HG02885 (cell line): ENCODE measurements at regions not wholly inside any gene's neighbourhood (a gene's known extent, or its start where the extent isn't known, plus 50 kb on each side); places are given as distances from the start of the nearest gene placed in this dataset.

Experiments
- ATAC-seq: cut with Tn5 transposase; IDR thresholded peaks from one replicate; pipeline ENCODE4 v1.9.1; 2021; ENCODE audit warnings: mild to moderate bottlenecking; ENCODE audit not compliant: unreplicated experiment, poor library complexity

- no peak for ATAC-seq
Observed at GRCh38 chr5:133679534-133679933, 67.2 kb upstream of the FSTL4 start.

- ATAC-seq = no peak
Observed at GRCh38 chr5:133675376-133676154, 63.2 kb upstream of the FSTL4 start.

GRCh38 chr5:133670336-133670735 lies 58.0 kb upstream of the FSTL4 start:
- ATAC-seq = no peak

GRCh38 chr5:133669472-133669871 lies 57.1 kb upstream of the FSTL4 start:
- ATAC-seq = no peak

GRCh38 chr5:133668458-133668857 lies 56.1 kb upstream of the FSTL4 start:
- no peak for ATAC-seq

GRCh38 chr5:133667217-133667616 lies 54.9 kb upstream of the FSTL4 start:
- ATAC-seq = no peak

- no peak for ATAC-seq
Observed at GRCh38 chr5:133665571-133665970, 53.2 kb upstream of the FSTL4 start.

- no peak for ATAC-seq
Observed at GRCh38 chr5:133664422-133664821, 52.1 kb upstream of the FSTL4 start.

- no peak for ATAC-seq
Observed at GRCh38 chr5:133663397-133664054, 51.2 kb upstream of the FSTL4 start.

GRCh38 chr5:133662578-133662977 lies 50.2 kb upstream of the FSTL4 start:
- no peak for ATAC-seq
